H1 (cell line): ENCODE measurements at regions not wholly inside any gene's neighbourhood (a gene's known extent, or its start where the extent isn't known, plus 50 kb on each side); places are given as distances from the start of the nearest gene placed in this dataset.

Experiments used
- BRCA1 ChIP-seq: IDR thresholded peaks from 2 replicates; pipeline ENCODE4 v1.6.1; 2012; ENCODE audit warnings: low read depth, low read length, improper control_type of control experiment
- RBBP5 ChIP-seq: IDR thresholded peaks from 2 replicates; pipeline ENCODE4 v1.7.1; 2012; ENCODE audit warnings: low read depth, mild to moderate bottlenecking, inconsistent platforms, low read length, moderate library complexity, borderline replicate concordance
- TAF7 ChIP-seq: optimal IDR thresholded peaks from 2 replicates; pipeline ENCODE3; 2011; ENCODE audit warnings: low read depth, mild to moderate bottlenecking, inconsistent platforms, low read length, moderate library complexity, borderline replicate concordance
- TEAD4 ChIP-seq: IDR thresholded peaks from 2 replicates; pipeline ENCODE4 v1.6.1; 2012; ENCODE audit warnings: low read depth, low read length, inconsistent platforms, mixed read lengths
- TF ChIP-seq, protein P1 (sequence below): fragments of 300-600 bp; sonication (generic); IDR thresholded peaks from 2 replicates; pipeline ENCODE4 v1.7.1; 2012; ENCODE audit warnings: low read length, moderate library complexity, mild to moderate bottlenecking, inconsistent platforms; ENCODE audit not compliant: insufficient replicate concordance
- TF ChIP-seq, protein P2 (sequence below): IDR thresholded peaks from 2 replicates; pipeline ENCODE4 v1.6.1; 2012; ENCODE audit warnings: inconsistent platforms

DNA sequence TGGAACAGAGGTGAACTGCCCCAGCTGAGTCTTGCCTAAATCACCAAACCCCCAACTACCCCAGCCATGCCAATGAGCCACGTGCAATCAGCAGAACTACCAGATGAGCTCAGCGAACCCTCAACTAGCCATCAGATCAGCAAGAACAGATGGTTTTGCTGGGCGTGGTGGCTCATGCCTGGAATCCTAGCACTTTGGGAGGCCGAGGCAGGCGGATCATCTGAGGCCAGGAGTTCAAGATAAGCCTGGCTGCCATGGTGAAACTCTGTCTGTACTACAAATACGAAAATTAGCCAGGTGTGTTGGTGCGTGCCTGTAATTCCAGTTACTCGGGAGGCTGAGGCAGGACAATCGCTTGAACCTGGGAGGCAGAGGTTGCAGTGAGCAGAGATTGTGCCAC is 374.3 kb downstream of the NXPE2 start (continued):
- TF ChIP-seq, protein P1, sequence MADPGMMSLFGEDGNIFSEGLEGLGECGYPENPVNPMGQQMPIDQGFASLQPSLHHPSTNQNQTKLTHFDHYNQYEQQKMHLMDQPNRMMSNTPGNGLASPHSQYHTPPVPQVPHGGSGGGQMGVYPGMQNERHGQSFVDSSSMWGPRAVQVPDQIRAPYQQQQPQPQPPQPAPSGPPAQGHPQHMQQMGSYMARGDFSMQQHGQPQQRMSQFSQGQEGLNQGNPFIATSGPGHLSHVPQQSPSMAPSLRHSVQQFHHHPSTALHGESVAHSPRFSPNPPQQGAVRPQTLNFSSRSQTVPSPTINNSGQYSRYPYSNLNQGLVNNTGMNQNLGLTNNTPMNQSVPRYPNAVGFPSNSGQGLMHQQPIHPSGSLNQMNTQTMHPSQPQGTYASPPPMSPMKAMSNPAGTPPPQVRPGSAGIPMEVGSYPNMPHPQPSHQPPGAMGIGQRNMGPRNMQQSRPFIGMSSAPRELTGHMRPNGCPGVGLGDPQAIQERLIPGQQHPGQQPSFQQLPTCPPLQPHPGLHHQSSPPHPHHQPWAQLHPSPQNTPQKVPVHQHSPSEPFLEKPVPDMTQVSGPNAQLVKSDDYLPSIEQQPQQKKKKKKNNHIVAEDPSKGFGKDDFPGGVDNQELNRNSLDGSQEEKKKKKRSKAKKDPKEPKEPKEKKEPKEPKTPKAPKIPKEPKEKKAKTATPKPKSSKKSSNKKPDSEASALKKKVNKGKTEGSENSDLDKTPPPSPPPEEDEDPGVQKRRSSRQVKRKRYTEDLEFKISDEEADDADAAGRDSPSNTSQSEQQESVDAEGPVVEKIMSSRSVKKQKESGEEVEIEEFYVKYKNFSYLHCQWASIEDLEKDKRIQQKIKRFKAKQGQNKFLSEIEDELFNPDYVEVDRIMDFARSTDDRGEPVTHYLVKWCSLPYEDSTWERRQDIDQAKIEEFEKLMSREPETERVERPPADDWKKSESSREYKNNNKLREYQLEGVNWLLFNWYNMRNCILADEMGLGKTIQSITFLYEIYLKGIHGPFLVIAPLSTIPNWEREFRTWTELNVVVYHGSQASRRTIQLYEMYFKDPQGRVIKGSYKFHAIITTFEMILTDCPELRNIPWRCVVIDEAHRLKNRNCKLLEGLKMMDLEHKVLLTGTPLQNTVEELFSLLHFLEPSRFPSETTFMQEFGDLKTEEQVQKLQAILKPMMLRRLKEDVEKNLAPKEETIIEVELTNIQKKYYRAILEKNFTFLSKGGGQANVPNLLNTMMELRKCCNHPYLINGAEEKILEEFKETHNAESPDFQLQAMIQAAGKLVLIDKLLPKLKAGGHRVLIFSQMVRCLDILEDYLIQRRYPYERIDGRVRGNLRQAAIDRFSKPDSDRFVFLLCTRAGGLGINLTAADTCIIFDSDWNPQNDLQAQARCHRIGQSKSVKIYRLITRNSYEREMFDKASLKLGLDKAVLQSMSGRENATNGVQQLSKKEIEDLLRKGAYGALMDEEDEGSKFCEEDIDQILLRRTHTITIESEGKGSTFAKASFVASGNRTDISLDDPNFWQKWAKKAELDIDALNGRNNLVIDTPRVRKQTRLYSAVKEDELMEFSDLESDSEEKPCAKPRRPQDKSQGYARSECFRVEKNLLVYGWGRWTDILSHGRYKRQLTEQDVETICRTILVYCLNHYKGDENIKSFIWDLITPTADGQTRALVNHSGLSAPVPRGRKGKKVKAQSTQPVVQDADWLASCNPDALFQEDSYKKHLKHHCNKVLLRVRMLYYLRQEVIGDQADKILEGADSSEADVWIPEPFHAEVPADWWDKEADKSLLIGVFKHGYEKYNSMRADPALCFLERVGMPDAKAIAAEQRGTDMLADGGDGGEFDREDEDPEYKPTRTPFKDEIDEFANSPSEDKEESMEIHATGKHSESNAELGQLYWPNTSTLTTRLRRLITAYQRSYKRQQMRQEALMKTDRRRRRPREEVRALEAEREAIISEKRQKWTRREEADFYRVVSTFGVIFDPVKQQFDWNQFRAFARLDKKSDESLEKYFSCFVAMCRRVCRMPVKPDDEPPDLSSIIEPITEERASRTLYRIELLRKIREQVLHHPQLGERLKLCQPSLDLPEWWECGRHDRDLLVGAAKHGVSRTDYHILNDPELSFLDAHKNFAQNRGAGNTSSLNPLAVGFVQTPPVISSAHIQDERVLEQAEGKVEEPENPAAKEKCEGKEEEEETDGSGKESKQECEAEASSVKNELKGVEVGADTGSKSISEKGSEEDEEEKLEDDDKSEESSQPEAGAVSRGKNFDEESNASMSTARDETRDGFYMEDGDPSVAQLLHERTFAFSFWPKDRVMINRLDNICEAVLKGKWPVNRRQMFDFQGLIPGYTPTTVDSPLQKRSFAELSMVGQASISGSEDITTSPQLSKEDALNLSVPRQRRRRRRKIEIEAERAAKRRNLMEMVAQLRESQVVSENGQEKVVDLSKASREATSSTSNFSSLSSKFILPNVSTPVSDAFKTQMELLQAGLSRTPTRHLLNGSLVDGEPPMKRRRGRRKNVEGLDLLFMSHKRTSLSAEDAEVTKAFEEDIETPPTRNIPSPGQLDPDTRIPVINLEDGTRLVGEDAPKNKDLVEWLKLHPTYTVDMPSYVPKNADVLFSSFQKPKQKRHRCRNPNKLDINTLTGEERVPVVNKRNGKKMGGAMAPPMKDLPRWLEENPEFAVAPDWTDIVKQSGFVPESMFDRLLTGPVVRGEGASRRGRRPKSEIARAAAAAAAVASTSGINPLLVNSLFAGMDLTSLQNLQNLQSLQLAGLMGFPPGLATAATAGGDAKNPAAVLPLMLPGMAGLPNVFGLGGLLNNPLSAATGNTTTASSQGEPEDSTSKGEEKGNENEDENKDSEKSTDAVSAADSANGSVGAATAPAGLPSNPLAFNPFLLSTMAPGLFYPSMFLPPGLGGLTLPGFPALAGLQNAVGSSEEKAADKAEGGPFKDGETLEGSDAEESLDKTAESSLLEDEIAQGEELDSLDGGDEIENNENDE = no peak
- TF ChIP-seq TAF7 (no peak), RBBP5 (no peak), TEAD4 (no peak), BRCA1 (no peak)
- TF ChIP-seq, protein P2, sequence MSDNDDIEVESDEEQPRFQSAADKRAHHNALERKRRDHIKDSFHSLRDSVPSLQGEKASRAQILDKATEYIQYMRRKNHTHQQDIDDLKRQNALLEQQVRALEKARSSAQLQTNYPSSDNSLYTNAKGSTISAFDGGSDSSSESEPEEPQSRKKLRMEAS = no peak
